ENCODE measurements at regions not wholly inside any gene's neighbourhood (a gene's known extent, or its start where the extent isn't known, plus 50 kb on each side); places are given as distances from the start of the nearest gene placed in this dataset.

DNA sequence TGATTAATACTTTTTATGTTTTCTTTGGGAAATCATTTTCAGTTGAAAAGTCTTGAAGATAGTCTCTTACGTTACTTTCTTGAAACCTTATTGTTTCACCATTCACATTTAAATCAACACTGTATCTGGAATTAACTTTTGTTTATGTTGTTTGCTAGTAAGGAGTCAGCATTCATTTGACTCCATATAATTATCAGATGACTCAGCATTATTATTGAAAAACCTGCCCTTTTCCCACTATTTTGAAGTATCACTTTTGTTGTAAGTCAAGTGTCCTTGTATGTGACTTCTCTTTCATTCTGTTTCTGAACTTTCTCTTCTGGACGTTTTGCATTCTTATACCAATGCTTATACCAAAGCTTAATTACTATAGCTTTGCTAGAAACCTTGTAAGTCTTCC, 186.1 kb upstream of the KLF12 start:
- TF ChIP-seq, protein P1, sequence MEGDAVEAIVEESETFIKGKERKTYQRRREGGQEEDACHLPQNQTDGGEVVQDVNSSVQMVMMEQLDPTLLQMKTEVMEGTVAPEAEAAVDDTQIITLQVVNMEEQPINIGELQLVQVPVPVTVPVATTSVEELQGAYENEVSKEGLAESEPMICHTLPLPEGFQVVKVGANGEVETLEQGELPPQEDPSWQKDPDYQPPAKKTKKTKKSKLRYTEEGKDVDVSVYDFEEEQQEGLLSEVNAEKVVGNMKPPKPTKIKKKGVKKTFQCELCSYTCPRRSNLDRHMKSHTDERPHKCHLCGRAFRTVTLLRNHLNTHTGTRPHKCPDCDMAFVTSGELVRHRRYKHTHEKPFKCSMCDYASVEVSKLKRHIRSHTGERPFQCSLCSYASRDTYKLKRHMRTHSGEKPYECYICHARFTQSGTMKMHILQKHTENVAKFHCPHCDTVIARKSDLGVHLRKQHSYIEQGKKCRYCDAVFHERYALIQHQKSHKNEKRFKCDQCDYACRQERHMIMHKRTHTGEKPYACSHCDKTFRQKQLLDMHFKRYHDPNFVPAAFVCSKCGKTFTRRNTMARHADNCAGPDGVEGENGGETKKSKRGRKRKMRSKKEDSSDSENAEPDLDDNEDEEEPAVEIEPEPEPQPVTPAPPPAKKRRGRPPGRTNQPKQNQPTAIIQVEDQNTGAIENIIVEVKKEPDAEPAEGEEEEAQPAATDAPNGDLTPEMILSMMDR (IDR thresholded peaks at IDR 0.05): no peak
- TF ChIP-seq RAD21 (IDR thresholded peaks at IDR 0.05; ENCODE audit: low read length): no peak
- no peak for TF ChIP-seq POLR2AphosphoS5 (IDR thresholded peaks at IDR 0.05; ENCODE audit: low read depth, low read length)
- no peak for TF ChIP-seq GABPA (IDR thresholded peaks at IDR 0.05; ENCODE audit: low read depth)
- TF ChIP-seq EP300 (IDR thresholded peaks at IDR 0.05; ENCODE audit: borderline replicate concordance in 1 of 2, low read depth in 1 of 2, low read length in 1 of 2): no peak
- TF ChIP-seq RCOR1 (IDR thresholded peaks at IDR 0.05; ENCODE audit: low read length): no peak
